OCI-LY7 (cell line): ENCODE measurements at regions not wholly inside any gene's neighbourhood (a gene's known extent, or its start where the extent isn't known, plus 50 kb on each side); places are given as distances from the start of the nearest gene placed in this dataset.
"Not testable (repeated sequence)": the region's sequence is repeated elsewhere in the genome, so short reads cannot be mapped to it uniquely, and the experiment has no call there.

Source experiments
- CTCF ChIP-seq: fragments of 200-600 bp; sonication (generic); conservative IDR thresholded peaks from 2 replicates; pipeline ENCODE4 v1.5.1; 2014; ENCODE audit warnings: mild to moderate bottlenecking, antibody characterized with exemption, low read length, moderate library complexity, mixed read lengths
- EZH2phosphoT487 ChIP-seq: fragments of 200-600 bp; sonication (generic); IDR thresholded peaks from 2 replicates; pipeline ENCODE4 v1.6.1; 2018; ENCODE audit warnings: low read depth, borderline replicate concordance, mild to moderate bottlenecking, mixed run types, antibody characterized with exemption, low read length, moderate library complexity, mixed read lengths

GRCh38 chr11:33947918-33948317, 56.0 kb upstream of the LMO2 start:
- not testable (repeated sequence) for TF ChIP-seq CTCF, EZH2phosphoT487
